Lower leg skin (tissue), 3 donors: ENCODE measurements at regions not wholly inside any gene's neighbourhood (a gene's known extent, or its start where the extent isn't known, plus 50 kb on each side); places are given as distances from the start of the nearest gene placed in this dataset.

Experiments used
- POLR2A ChIP-seq, 2 donors: fragments of 450-650 bp; IDR thresholded peaks; one replicate each; pipeline ENCODE4 v1.6.1; 2016 to 2017; ENCODE audit warnings: antibody characterized with exemption in 2 of 2, mild to moderate bottlenecking in 1 of 2, moderate library complexity in 1 of 2
- TF ChIP-seq, protein P1 (sequence below), 3 donors: fragments of 450-650 bp; IDR thresholded peaks; one replicate each; pipeline ENCODE4 v1.5.1; 2016; ENCODE audit warnings: antibody characterized with exemption in 3 of 3, mild to moderate bottlenecking in 3 of 3, moderate library complexity in 2 of 3

DNA sequence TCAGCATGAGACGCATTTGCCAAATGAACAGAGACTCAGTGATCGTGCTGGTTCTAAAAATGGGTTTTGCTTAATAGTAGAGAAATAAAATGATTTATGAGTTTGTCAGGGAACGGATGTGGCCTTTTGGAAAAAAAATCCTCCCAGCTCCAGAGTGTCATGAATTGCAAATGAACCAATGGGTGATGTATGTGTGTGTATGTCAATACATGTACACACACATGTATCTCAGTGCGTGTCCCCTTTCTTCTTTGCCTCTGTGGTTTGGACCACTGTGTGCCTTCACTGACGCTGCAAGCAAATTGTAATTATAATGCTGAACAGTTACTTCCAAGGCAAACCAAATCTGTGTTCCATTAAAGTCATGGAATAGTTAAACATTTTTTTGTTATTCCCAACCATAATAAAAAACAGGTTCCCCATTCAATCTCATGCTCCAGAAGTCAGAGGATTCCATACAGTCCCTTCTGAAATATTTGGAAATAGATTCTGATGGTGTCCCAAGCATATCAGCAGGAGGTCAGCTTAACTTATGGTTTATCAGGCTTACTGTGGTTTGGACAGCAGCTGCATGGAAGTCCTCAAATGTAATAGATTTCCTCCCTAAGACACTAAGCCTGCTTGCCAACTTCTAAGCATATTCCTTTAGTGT lies 630.5 kb downstream of the ACTL7B start:
- TF ChIP-seq, protein P1, sequence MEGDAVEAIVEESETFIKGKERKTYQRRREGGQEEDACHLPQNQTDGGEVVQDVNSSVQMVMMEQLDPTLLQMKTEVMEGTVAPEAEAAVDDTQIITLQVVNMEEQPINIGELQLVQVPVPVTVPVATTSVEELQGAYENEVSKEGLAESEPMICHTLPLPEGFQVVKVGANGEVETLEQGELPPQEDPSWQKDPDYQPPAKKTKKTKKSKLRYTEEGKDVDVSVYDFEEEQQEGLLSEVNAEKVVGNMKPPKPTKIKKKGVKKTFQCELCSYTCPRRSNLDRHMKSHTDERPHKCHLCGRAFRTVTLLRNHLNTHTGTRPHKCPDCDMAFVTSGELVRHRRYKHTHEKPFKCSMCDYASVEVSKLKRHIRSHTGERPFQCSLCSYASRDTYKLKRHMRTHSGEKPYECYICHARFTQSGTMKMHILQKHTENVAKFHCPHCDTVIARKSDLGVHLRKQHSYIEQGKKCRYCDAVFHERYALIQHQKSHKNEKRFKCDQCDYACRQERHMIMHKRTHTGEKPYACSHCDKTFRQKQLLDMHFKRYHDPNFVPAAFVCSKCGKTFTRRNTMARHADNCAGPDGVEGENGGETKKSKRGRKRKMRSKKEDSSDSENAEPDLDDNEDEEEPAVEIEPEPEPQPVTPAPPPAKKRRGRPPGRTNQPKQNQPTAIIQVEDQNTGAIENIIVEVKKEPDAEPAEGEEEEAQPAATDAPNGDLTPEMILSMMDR (IDR thresholded peaks at IDR 0.05), result no peak
- no peak for TF ChIP-seq POLR2A (IDR thresholded peaks at IDR 0.05)
